Uterus (tissue), 2 donors: ENCODE measurements at regions not wholly inside any gene's neighbourhood (a gene's known extent, or its start where the extent isn't known, plus 50 kb on each side); places are given as distances from the start of the nearest gene placed in this dataset.

Experiments
- CTCF ChIP-seq, 4 experiments: fragments of 200-600 bp in 2 of 4; fragments of 450-650 bp in 2 of 4; sonication (generic) in 2 of 4; IDR thresholded peaks; one replicate each; pipeline ENCODE4 v1.5.1; 2016 to 2019; ENCODE audit warnings: antibody characterized with exemption in 4 of 4, mild to moderate bottlenecking in 2 of 4, moderate library complexity in 1 of 4
- POLR2A ChIP-seq, 2 donors: fragments of 450-650 bp; IDR thresholded peaks; one replicate each; pipeline ENCODE4 v1.6.1; 2016; ENCODE audit warnings: antibody characterized with exemption in 2 of 2, mild to moderate bottlenecking in 1 of 2, moderate library complexity in 1 of 2

DNA sequence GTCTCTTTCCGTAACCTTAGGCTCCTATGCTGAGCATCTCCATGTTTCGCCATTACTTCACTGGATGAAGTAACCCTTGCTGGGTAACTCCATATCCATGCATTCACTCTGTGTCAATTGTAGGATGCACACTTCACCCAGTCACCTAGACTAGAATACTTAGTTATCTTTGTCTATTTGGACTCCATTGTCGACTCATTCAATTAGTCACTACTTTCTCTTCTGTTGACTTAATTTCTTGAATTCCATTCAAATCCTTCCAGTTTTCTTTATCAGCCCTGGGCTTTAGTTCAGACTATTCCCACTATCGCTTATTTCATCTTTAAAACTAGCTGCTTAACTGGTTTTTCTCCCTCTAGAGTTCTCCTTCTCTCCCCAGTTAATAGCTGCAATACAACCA is 111.3 kb upstream of the TNS3 start:
- TF ChIP-seq POLR2A (IDR thresholded peaks at IDR 0.05) (no peak), CTCF (IDR thresholded peaks at IDR 0.05) (no peak)
